OCI-LY7 (cell line): ENCODE measurements at regions not wholly inside any gene's neighbourhood (a gene's known extent, or its start where the extent isn't known, plus 50 kb on each side); places are given as distances from the start of the nearest gene placed in this dataset.

Experiments
- BruUV-seq: library from RNA; stranded (reverse); fragments of 400-500 nt; replicated peaks from 2 replicates; lab custom pipeline; 2021; lab: Mats Ljungman, UMichigan
- CTCF ChIA-PET: fragments of 300-600 bp; sonication (Branson Sonifier 250); formaldehyde crosslinking; loops from one replicate; lab custom pipeline; 2022; ENCODE audit warnings: antibody characterized with exemption; ENCODE audit not compliant: unreplicated experiment; lab: Charles Lee
- POLR2A ChIA-PET: fragments of 300-600 bp; sonication (Branson Sonifier 250); formaldehyde crosslinking; loops from one replicate; lab custom pipeline; 2022; ENCODE audit warnings: antibody characterized with exemption; lab: Charles Lee
- DNase-seq: peaks from one replicate; pipeline ENCODE4 v3.0.0-alpha.2; 2015; ENCODE audit warnings: low spot score
- H2AFZ ChIP-seq: fragments of 200-600 bp; sonication (generic), shearing (Covaris generic); 2 replicates; pipeline ENCODE4 v1.6.1; 2014; ENCODE audit warnings: mild to moderate bottlenecking, antibody characterized with exemption, low read length, moderate library complexity
- H3K27ac ChIP-seq: fragments of 200-600 bp; sonication (generic); 2 replicates; pipeline ENCODE4 v1.5.1; 2014; ENCODE audit warnings: mixed run types, low read depth, mild to moderate bottlenecking, moderate library complexity, low read length, inconsistent platforms; ENCODE audit not compliant: poor library complexity, severe bottlenecking
- H3K36me3 ChIP-seq: fragments of 200-600 bp; sonication (generic); 2 replicates; pipeline ENCODE4 v1.6.1; 2014; ENCODE audit warnings: mild to moderate bottlenecking, antibody characterized with exemption, low read length, moderate library complexity, mixed read lengths; ENCODE audit not compliant: insufficient read depth
- H3K4me1 ChIP-seq: fragments of 200-600 bp; sonication (generic); 2 replicates; pipeline ENCODE4 v1.5.1; 2014; ENCODE audit warnings: mild to moderate bottlenecking, low read length; ENCODE audit not compliant: insufficient read depth, poor library complexity, severe bottlenecking
- H3K4me2 ChIP-seq: fragments of 200-600 bp; sonication (generic); 2 replicates; pipeline ENCODE4 v1.6.1; 2014; ENCODE audit warnings: mild to moderate bottlenecking, low read length
- H3K4me3 ChIP-seq: fragments of 200-600 bp; sonication (generic); 2 replicates; pipeline ENCODE4 v1.5.1; 2014; ENCODE audit warnings: mild to moderate bottlenecking, low read depth, low read length; ENCODE audit not compliant: poor library complexity, severe bottlenecking
- H3K79me2 ChIP-seq: fragments of 200-600 bp; sonication (generic); 2 replicates; pipeline ENCODE4 v1.6.1; 2016; ENCODE audit warnings: low read depth, mild to moderate bottlenecking, low read length, moderate library complexity, mixed read lengths; ENCODE audit not compliant: insufficient read depth
- H3K9me2 ChIP-seq: fragments of 200-600 bp; sonication (generic); 2 replicates; pipeline ENCODE4 v1.6.1; 2016; ENCODE audit warnings: mild to moderate bottlenecking, low read length, mixed read lengths; ENCODE audit not compliant: insufficient read depth
- H3K9me3 ChIP-seq: fragments of 200-600 bp; sonication (generic); 2 replicates; pipeline ENCODE4 v1.6.1; 2014; ENCODE audit warnings: mild to moderate bottlenecking, mixed run types, low read length, mixed read lengths
- H4K20me1 ChIP-seq: fragments of 200-600 bp; sonication (generic); 2 replicates; pipeline ENCODE4 v1.6.1; 2014; ENCODE audit warnings: mild to moderate bottlenecking, antibody characterized with exemption, low read length, moderate library complexity, mixed read lengths; ENCODE audit not compliant: insufficient read depth
- CTCF ChIP-seq: fragments of 200-600 bp; sonication (generic); conservative IDR thresholded peaks from 2 replicates; pipeline ENCODE4 v1.5.1; 2014; ENCODE audit warnings: mild to moderate bottlenecking, antibody characterized with exemption, low read length, moderate library complexity, mixed read lengths
- EZH2phosphoT487 ChIP-seq: fragments of 200-600 bp; sonication (generic); IDR thresholded peaks from 2 replicates; pipeline ENCODE4 v1.6.1; 2018; ENCODE audit warnings: low read depth, borderline replicate concordance, mild to moderate bottlenecking, mixed run types, antibody characterized with exemption, low read length, moderate library complexity, mixed read lengths
- intact Hi-C: fragments of 100-400 bp; cut with micrococcal nuclease; formaldehyde crosslinking; loops from one replicate; pipeline ENCODE4 v1.10.0; 2022; ENCODE audit not compliant: unreplicated experiment

GRCh38 chr1:162956922-162957321 is 95.9 kb upstream of the CCDC190 start:
- ChIA-PET POLR2A (no interaction called here), CTCF (no interaction called here)
- no peaks in the 10 kb centered on the region for H3K79me2 ChIP-seq
- H2AFZ ChIP-seq: no peak overlapping the region
- H3K4me1 ChIP-seq: no peaks in the 10 kb centered on the region
- H3K4me3 ChIP-seq: no peak overlapping the region
- TF ChIP-seq EZH2phosphoT487: no peak
- TF ChIP-seq CTCF: no peak
- no peaks in the 10 kb centered on the region for H4K20me1 ChIP-seq
- H3K9me3 ChIP-seq: no peaks in the 10 kb centered on the region
- H3K36me3 ChIP-seq: no peaks in the 10 kb centered on the region
- no peak overlapping the region for H3K4me2 ChIP-seq
- no peak for DNase-seq
- intact Hi-C loops: no loop called here
- no peak overlapping the region for H3K27ac ChIP-seq
- BruUV-seq: no TSS peak
- H3K9me2 ChIP-seq: no peaks in the 10 kb centered on the region

DNA sequence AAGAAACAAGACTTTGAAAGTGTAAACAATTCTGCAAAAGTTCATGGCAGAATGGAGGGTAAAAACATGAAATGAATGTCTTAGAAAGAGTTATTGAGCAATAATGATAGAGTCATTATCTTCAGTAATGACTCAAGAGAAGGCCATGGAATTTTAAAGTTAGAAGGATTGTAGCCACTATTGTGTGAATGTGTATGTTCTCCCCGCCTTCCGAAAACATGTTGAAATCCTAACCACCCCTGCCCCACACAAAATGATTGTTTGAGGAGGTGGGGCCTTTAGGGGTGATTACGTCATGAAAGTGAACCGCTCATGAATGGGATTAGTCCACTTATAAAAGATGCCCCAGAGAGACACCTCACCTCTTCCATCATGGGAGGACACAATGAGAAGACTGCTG is 93.8 kb upstream of the CCDC190 start:
- BruUV-seq: no TSS peak

More for the DNA sequence above, 93.8 kb upstream of the CCDC190 start:
- no peak overlapping the region for H3K4me3 ChIP-seq
- DNase-seq: no peak
- H3K79me2 ChIP-seq: no peaks in the 10 kb centered on the region
- no peaks in the 10 kb centered on the region for H3K4me1 ChIP-seq
- ChIA-PET POLR2A (no interaction called here), CTCF (no interaction called here)
- TF ChIP-seq EZH2phosphoT487: no peak
- no peak for TF ChIP-seq CTCF
- no peaks in the 10 kb centered on the region for H3K9me2 ChIP-seq
- no peak overlapping the region for H3K4me2 ChIP-seq
- no peaks in the 10 kb centered on the region for H3K9me3 ChIP-seq
- no peaks in the 10 kb centered on the region for H4K20me1 ChIP-seq
- H3K27ac ChIP-seq: no peak overlapping the region
- intact Hi-C loops: no loop called here
- no peak overlapping the region for H2AFZ ChIP-seq
- no peaks in the 10 kb centered on the region for H3K36me3 ChIP-seq
